Tibial artery (tissue), 4 donors: ENCODE measurements at regions not wholly inside any gene's neighbourhood (a gene's known extent, or its start where the extent isn't known, plus 50 kb on each side); places are given as distances from the start of the nearest gene placed in this dataset.

Source experiments
- DNase-seq, 2 donors: peaks; one replicate each; pipeline ENCODE4 v3.0.0-alpha.2; 2019
- H3K27ac ChIP-seq, 2 donors: fragments of 200-600 bp; sonication (generic) in 1 of 2; 1 replicate in 1 of 2; 2 replicates in 1 of 2; pipeline ENCODE4 v1.5.1; 2018 to 2019; ENCODE audit warnings: mild to moderate bottlenecking in 1 of 2
- H3K27me3 ChIP-seq, 2 donors: fragments of 200-600 bp; sonication (generic) in 1 of 2; one replicate each; pipeline versions ENCODE4 v1.5.1 to v1.6.0; 2016 to 2019
- H3K36me3 ChIP-seq, 3 donors: fragments of 200-600 bp; sonication (generic) in 2 of 3; one replicate each; pipeline ENCODE4 v1.5.1; 2016 to 2019; ENCODE audit warnings: mild to moderate bottlenecking in 2 of 3
- H3K4me1 ChIP-seq, 4 donors: fragments of 200-600 bp; sonication (generic) in 2 of 4; 1 replicate in 3 of 4; 2 replicates in 1 of 4; pipeline ENCODE4 v1.5.1; 2016 to 2019
- H3K4me3 ChIP-seq, 2 donors: fragments of 200-600 bp; sonication (generic) in 1 of 2; 1 replicate in 1 of 2; 2 replicates in 1 of 2; pipeline ENCODE4 v1.5.1; 2018 to 2019; ENCODE audit warnings: mild to moderate bottlenecking in 2 of 2
- H3K9me3 ChIP-seq, 3 donors: fragments of 200-600 bp; sonication (generic) in 1 of 3; one replicate each; pipeline ENCODE4 v1.5.1; 2016 to 2019
- CTCF ChIP-seq, 2 experiments: fragments of 200-600 bp in 1 of 2; fragments of 450-650 bp in 1 of 2; IDR thresholded peaks; one replicate each; pipeline ENCODE4 v1.5.1; 2017 to 2019; ENCODE audit warnings: antibody characterized with exemption in 2 of 2, mild to moderate bottlenecking in 1 of 2, moderate library complexity in 1 of 2
- intact Hi-C: fragments of 100-400 bp; cut with DNase I; formaldehyde crosslinking; loops from one replicate; pipeline ENCODE4 v1.15.0; 2023; ENCODE audit warnings: low total_unique reads

GRCh38 chr2:228864131-228864530 lies 407.0 kb downstream of the PID1 start:
- no peaks in the 10 kb centered on the region for H3K27me3 ChIP-seq
- no peak overlapping the region for H3K27ac ChIP-seq
- no peaks in the 10 kb centered on the region for H3K4me1 ChIP-seq
- no peak overlapping the region for H3K4me3 ChIP-seq
- intact Hi-C loops, result no loop called here
- H3K36me3 ChIP-seq, result no peaks in the 10 kb centered on the region
- no peak for TF ChIP-seq CTCF (IDR thresholded peaks at IDR 0.05)
- H3K9me3 ChIP-seq, result no peaks in the 10 kb centered on the region
- no peak for DNase-seq

- no peak for TF ChIP-seq CTCF (IDR thresholded peaks at IDR 0.05)
- no peak overlapping the region for H3K4me3 ChIP-seq
- no peak for DNase-seq
- H3K27ac ChIP-seq, result no peak overlapping the region
- no peaks in the 10 kb centered on the region for H3K36me3 ChIP-seq
- no peaks in the 10 kb centered on the region for H3K4me1 ChIP-seq
- intact Hi-C loops, result no loop called here
- H3K9me3 ChIP-seq, result no peaks in the 10 kb centered on the region
- no peaks in the 10 kb centered on the region for H3K27me3 ChIP-seq
These were observed 410.3 kb downstream of the PID1 start for GRCh38 chr2:228860601-228861285.

GRCh38 chr2:228853151-228853550 lies 417.9 kb downstream of the PID1 start:
- H3K36me3 ChIP-seq, result no peaks in the 10 kb centered on the region
- no peaks in the 10 kb centered on the region for H3K9me3 ChIP-seq
- DNase-seq, result no peak
- no peak overlapping the region for H3K4me3 ChIP-seq
- H3K27me3 ChIP-seq, result no peaks in the 10 kb centered on the region
- no peak for TF ChIP-seq CTCF (IDR thresholded peaks at IDR 0.05)
- H3K27ac ChIP-seq, result no peak overlapping the region
- intact Hi-C loops, result no loop called here
- no peaks in the 10 kb centered on the region for H3K4me1 ChIP-seq

- TF ChIP-seq CTCF (IDR thresholded peaks at IDR 0.05), result no peak
- Histone ChIP-seq H3K9me3 (no peaks in the 10 kb centered on the region), H3K27ac (no peak overlapping the region), H3K27me3 (no peaks in the 10 kb centered on the region), H3K36me3 (no peaks in the 10 kb centered on the region), H3K4me1 (peaks cover 0 to 13% (median 0%) of the 10 kb centered on the region in 4 donors), H3K4me3 (no peak overlapping the region)
- intact Hi-C loops, result no loop called here
- DNase-seq, result no peak
These were observed 422.4 kb downstream of the PID1 start for GRCh38 chr2:228848638-228849037.

GRCh38 chr2:228847684-228848083 lies 423.4 kb downstream of the PID1 start:
- no peak for TF ChIP-seq CTCF (IDR thresholded peaks at IDR 0.05)
- DNase-seq, result no peak
- Histone ChIP-seq H3K36me3 (no peaks in the 10 kb centered on the region), H3K9me3 (no peaks in the 10 kb centered on the region), H3K4me3 (no peak overlapping the region), H3K4me1 (peaks cover 0 to 13% (median 0%) of the 10 kb centered on the region in 4 donors), H3K27ac (no peak overlapping the region), H3K27me3 (no peaks in the 10 kb centered on the region)
- intact Hi-C loops, result no loop called here

- Histone ChIP-seq H3K4me1 (peaks cover 0 to 13% (median 0%) of the 10 kb centered on the region in 4 donors), H3K9me3 (no peaks in the 10 kb centered on the region), H3K4me3 (no peak overlapping the region), H3K27me3 (no peaks in the 10 kb centered on the region), H3K36me3 (no peaks in the 10 kb centered on the region), H3K27ac (peak overlapping the region in 1 of 2 donors; percentile 25)
- intact Hi-C loops, result no loop called here
- DNase-seq, result no peak
- TF ChIP-seq CTCF (IDR thresholded peaks at IDR 0.05), result no peak
These were observed 424.9 kb downstream of the PID1 start for GRCh38 chr2:228846161-228846560.
